AG09309 (cell line): ENCODE measurements at regions not wholly inside any gene's neighbourhood (a gene's known extent, or its start where the extent isn't known, plus 50 kb on each side); places are given as distances from the start of the nearest gene placed in this dataset.
"Not testable (repeated sequence)": the region's sequence is repeated elsewhere in the genome, so short reads cannot be mapped to it uniquely, and the experiment has no call there.

ENCODE experiments used
- DNase-seq: peaks from one replicate; pipeline ENCODE4 v3.0.0-alpha.2; 2010; ENCODE audit warnings: low read depth
- H3K4me3 ChIP-seq: 2 replicates; pipeline ENCODE4 v1.5.1; 2011; ENCODE audit warnings: mild to moderate bottlenecking, low read depth, low read length, moderate library complexity; ENCODE audit not compliant: control insufficient read depth
- TF ChIP-seq, protein P1 (sequence below): IDR thresholded peaks from 2 replicates; pipeline ENCODE4 v1.5.1; 2011; ENCODE audit warnings: mild to moderate bottlenecking, low read depth, low read length, inconsistent platforms; ENCODE audit not compliant: insufficient read depth, control insufficient read depth; ENCODE audit errors: missing control alignments

DNA sequence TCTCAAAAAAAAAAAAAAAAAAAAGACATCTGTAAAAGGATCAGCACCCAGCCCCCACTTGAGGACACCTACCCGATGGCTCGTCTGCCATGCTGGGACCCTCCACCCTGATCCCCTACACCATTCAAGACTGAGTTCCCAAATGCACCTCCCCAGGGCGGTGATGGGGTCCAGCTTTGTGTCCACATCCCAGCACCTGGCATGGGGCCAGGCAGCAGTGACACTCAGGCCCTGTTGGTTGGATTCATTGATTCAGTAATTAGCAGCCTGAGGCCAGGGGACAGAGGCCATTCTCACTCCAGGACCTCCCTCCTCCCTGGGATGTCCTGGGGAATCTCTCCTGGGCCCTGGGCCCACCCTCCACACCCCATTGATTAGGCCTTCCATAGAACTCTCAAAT is 88.8 kb upstream of the RUFY1 start:
- no peak for DNase-seq
- TF ChIP-seq, protein P1, sequence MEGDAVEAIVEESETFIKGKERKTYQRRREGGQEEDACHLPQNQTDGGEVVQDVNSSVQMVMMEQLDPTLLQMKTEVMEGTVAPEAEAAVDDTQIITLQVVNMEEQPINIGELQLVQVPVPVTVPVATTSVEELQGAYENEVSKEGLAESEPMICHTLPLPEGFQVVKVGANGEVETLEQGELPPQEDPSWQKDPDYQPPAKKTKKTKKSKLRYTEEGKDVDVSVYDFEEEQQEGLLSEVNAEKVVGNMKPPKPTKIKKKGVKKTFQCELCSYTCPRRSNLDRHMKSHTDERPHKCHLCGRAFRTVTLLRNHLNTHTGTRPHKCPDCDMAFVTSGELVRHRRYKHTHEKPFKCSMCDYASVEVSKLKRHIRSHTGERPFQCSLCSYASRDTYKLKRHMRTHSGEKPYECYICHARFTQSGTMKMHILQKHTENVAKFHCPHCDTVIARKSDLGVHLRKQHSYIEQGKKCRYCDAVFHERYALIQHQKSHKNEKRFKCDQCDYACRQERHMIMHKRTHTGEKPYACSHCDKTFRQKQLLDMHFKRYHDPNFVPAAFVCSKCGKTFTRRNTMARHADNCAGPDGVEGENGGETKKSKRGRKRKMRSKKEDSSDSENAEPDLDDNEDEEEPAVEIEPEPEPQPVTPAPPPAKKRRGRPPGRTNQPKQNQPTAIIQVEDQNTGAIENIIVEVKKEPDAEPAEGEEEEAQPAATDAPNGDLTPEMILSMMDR: no peak
- H3K4me3 ChIP-seq: no peak overlapping the region

DNA sequence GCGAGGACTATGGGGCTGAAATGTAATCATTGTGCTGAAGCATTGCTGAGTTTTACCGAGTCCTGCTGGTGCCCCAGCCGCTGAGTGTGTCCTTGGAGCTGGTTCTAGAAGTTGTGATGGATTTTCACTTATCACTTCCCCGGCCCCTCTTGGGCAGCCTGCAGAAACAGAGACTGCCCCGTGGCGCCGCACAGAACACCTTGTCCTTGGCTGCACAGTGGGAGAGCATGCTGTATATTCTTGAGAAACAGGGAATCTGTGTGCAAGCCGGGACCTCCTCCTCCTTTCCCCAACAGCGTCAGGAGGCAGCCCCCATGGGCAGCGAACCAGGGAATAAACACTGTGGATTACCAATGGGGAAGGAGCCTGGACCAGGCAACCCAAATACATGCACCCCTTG is 90.6 kb upstream of the RUFY1 start:
- TF ChIP-seq, protein P1: no peak

DNA sequence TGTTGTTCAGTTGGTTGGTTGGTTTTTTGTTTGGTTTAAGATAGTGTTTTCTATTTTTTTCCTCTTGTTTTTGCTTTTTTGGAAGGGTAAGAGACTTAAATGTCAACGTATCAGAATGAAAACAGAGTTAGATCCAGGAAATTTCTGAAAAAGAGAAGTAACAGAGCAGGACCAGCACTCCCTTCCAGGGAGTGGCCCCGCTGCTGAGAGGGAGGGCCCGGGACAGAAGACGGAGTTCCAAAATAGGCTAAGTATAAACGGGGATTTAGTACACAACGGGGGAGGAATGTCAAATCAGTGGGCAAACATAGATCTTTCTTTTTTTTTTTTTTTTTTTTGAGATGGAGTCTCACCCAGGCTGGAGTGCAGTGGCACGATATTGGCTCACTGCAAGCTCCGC is 92.7 kb upstream of the RUFY1 start:
- no peak overlapping the region for H3K4me3 ChIP-seq
- TF ChIP-seq, protein P1: no peak
- no peak for DNase-seq

More for the DNA sequence above, 90.6 kb upstream of the RUFY1 start:
- H3K4me3 ChIP-seq: no peak overlapping the region
- DNase-seq: no peak

DNA sequence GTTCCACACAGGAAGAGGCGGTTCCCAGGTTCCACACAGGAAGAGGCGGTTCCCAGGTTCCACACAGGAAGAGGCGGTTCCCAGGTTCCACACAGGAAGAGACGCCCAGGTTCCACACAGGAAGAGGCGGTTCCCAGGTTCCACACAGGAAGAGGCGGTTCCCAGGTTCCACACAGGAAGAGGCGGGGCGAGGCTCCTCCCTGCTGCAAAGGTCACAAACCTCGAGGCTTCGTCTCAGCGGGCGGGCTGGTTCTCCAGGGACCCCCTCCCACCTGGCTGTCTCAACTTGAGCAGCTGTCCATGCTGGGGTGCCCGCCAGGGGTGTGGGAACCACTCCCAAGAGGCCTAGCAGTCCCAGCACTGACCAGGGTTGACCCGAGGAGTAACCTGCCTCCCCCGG is 94.3 kb upstream of the RUFY1 start:
- not testable (repeated sequence) for DNase-seq, H3K4me3 ChIP-seq

DNA sequence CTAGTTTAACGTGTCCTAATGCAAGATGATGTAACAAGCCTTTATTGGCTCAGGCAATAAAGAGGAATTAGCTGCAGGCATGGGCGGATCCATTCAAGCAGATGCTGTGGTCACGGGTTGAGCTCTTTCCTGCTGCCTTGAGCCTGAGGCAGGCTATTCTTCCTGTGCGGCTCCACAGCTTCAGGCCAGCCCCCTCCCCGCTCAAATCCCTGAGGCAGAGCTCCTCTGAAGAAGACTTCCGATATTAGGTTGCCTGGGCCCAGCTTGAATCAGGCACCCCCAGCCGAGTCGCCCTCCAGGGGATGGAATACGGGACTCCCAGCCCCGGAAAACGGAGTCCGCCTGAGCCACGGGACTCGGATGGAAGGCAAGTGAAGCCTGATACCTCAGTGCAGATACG is 95.0 kb upstream of the RUFY1 start:
- peak; percentile 1 for DNase-seq
- TF ChIP-seq, protein P1: no peak
- H3K4me3 ChIP-seq: no peak overlapping the region

DNA sequence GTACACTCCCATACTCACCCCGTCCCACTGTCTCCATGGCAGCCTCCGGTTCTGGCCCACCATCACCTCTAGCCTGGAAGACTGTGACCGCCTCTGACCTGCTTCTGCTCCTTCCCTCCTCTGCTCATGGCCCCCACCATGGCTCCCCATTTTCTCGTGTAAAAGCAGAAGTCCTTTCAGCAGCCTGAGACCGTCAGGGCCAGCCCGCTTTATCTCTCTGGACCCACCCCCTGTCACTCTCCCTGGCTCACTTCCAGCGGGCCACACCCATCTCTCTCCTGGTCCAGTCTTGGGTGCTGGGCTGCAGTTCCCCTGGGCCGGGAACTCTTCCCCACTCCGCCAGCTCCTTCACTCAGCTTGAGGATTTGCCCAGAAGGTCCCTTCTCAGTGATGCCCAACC is 96.0 kb upstream of the RUFY1 start:
- DNase-seq: no peak
- TF ChIP-seq, protein P1: no peak
- H3K4me3 ChIP-seq: no peak overlapping the region

DNA sequence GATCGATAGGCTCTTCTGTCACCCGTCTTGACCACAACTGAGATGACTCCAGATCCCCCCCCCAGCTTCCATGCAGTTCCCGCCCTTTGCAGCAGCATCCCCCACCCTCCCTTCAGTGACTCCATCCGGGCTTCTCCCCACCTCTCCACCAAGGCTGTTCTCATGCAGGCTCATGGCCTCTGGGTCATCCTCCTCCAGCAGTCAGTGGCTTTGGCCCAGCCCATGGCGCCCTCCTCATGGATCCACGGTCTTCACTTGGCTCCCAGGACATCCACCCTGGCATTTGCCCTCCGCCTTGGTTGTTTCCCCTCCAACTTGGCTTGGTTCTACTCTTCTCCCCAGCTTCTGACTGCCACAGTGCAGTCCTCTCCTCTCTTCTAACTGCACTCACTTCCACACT is 96.7 kb upstream of the RUFY1 start:
- TF ChIP-seq, protein P1: no peak
- no peak overlapping the region for H3K4me3 ChIP-seq
- DNase-seq: no peak
